Thyroid gland (tissue), 4 donors: ENCODE measurements at regions not wholly inside any gene's neighbourhood (a gene's known extent, or its start where the extent isn't known, plus 50 kb on each side); places are given as distances from the start of the nearest gene placed in this dataset.
"Not testable (repeated sequence)": the region's sequence is repeated elsewhere in the genome, so short reads cannot be mapped to it uniquely, and the experiment has no call there.

Experiments used
- DNase-seq, 2 donors: peaks; one replicate each; pipeline ENCODE4 v3.0.0-alpha.2; 2019
- H3K27ac ChIP-seq, 3 donors: fragments of 200-600 bp; sonication (generic); 1 replicate in 2 of 3; 2 replicates in 1 of 3; pipeline ENCODE4 v1.5.1; 2016 to 2019; ENCODE audit warnings: mild to moderate bottlenecking in 1 of 3, moderate library complexity in 1 of 3
- H3K27me3 ChIP-seq: fragments of 200-600 bp; sonication (generic); one replicate; pipeline ENCODE4 v1.5.1; 2019
- H3K36me3 ChIP-seq, 2 donors: fragments of 200-600 bp; sonication (generic); one replicate each; pipeline ENCODE4 v1.5.1; 2016 to 2019
- H3K4me1 ChIP-seq, 2 donors: fragments of 200-600 bp; sonication (generic); one replicate each; pipeline ENCODE4 v1.5.1; 2017 to 2019
- H3K4me3 ChIP-seq, 3 donors: fragments of 200-600 bp; sonication (generic); replicated peaks in 1 of 3; 1 replicate in 2 of 3; 2 replicates in 1 of 3; pipeline ENCODE4 v1.5.1; 2016; ENCODE audit warnings: mild to moderate bottlenecking in 1 of 3
- H3K9me3 ChIP-seq: fragments of 200-600 bp; sonication (generic); one replicate; pipeline ENCODE4 v1.5.1; 2017
- POLR2A ChIP-seq, 2 donors: fragments of 450-650 bp; IDR thresholded peaks; one replicate each; pipeline ENCODE4 v1.6.1; 2017; ENCODE audit warnings: antibody characterized with exemption in 2 of 2, mild to moderate bottlenecking in 2 of 2, moderate library complexity in 1 of 2
- WGBS, 2 donors: methylation state at CpG; one replicate each; pipeline ENCODE4 v1.1.5; 2017; 5-methylcytosine and 5-hydroxymethylcytosine counted together
- intact Hi-C: fragments of 100-400 bp; cut with DNase I; formaldehyde crosslinking; loops from one replicate; pipeline ENCODE4 v1.15.1; 2023
- TF ChIP-seq, protein P1 (sequence below), 6 experiments: fragments of 200-600 bp in 3 of 6; fragments of 450-650 bp in 3 of 6; sonication (generic) in 3 of 6; IDR thresholded peaks; one replicate each; pipeline ENCODE4 v1.5.1; 2016 to 2019; ENCODE audit warnings: antibody characterized with exemption in 6 of 6, mild to moderate bottlenecking in 2 of 6, inconsistent platforms in 1 of 6, moderate library complexity in 1 of 6

DNA sequence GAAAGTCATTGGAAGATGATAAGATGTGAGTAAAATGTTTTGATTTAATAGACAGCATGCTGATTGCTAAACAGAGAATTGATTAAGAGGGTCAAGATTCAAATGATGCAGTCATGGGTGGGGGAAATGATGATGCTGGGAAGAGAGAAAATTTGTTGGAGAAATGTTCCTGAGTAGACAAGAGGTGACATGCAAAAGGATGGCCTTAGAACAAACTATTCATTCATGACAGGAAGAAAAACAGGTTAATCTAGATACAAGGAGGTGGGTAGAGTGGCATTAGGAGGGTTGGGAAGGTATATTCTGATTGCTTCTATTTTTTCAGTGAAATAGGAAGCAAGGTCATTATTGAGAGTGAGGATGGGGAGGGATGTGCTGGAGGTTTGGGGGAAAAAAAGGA is 146.7 kb downstream of the SEM1 start:
- Histone ChIP-seq H3K36me3 (no peaks in the 10 kb centered on the region), H3K4me3 (no peak overlapping the region), H3K4me1 (no peaks in the 10 kb centered on the region), H3K27ac (no peak overlapping the region), H3K9me3 (no peaks in the 10 kb centered on the region), H3K27me3 (no peaks in the 10 kb centered on the region)
- intact Hi-C loops, result no loop called here
- no peak for DNase-seq
- TF ChIP-seq POLR2A (IDR thresholded peaks at IDR 0.05), result no peak
- TF ChIP-seq, protein P1, sequence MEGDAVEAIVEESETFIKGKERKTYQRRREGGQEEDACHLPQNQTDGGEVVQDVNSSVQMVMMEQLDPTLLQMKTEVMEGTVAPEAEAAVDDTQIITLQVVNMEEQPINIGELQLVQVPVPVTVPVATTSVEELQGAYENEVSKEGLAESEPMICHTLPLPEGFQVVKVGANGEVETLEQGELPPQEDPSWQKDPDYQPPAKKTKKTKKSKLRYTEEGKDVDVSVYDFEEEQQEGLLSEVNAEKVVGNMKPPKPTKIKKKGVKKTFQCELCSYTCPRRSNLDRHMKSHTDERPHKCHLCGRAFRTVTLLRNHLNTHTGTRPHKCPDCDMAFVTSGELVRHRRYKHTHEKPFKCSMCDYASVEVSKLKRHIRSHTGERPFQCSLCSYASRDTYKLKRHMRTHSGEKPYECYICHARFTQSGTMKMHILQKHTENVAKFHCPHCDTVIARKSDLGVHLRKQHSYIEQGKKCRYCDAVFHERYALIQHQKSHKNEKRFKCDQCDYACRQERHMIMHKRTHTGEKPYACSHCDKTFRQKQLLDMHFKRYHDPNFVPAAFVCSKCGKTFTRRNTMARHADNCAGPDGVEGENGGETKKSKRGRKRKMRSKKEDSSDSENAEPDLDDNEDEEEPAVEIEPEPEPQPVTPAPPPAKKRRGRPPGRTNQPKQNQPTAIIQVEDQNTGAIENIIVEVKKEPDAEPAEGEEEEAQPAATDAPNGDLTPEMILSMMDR (IDR thresholded peaks at IDR 0.05), result no peak

DNA sequence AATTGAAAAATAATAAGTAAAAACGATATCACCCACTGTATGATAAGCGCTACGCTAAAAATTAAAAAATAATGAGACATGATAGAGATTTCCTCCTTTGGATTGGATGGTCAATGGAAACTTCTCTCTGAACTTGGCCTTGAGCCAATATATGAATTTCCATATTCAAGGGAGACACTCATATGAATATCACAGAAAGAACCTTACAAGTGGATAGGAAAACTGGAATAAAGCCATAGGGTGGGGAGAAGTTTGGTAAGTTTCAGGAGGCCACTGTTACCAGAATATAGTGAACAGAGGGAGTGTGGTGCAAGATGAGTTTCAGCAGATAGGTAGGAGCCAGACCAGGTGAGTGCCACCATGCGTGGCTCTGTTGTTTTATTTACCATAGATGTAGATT is 147.2 kb downstream of the SEM1 start:
- intact Hi-C loops, result no loop called here
- Histone ChIP-seq H3K27me3 (no peaks in the 10 kb centered on the region), H3K9me3 (no peaks in the 10 kb centered on the region), H3K27ac (no peak overlapping the region), H3K36me3 (no peaks in the 10 kb centered on the region), H3K4me3 (no peak overlapping the region), H3K4me1 (no peaks in the 10 kb centered on the region)
- 54 to 65% methylated on average over 4 of the region's 4 CpGs for WGBS, 2 donors
- DNase-seq, result no peak
- no peak for TF ChIP-seq POLR2A (IDR thresholded peaks at IDR 0.05)
- TF ChIP-seq, protein P1 (IDR thresholded peaks at IDR 0.05), result no peak

DNA sequence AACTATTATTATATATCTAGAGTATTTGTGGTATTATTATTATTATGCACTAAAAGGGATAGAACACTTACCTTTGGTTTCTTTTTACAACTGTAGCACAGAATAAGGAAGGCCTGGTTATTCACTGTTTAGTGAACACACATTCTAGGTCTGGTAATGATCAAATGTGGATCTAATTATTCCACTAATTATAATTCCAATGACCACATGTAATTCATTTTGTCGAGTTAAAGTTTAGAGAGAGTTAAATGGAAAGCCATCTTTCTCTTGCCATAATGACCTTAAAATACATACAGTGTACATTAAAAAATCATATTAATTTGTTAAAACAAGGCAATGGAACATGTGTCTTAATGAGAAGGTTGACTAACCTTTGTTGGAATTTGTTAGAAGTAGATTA is 147.8 kb downstream of the SEM1 start:
- DNase-seq, result no peak
- TF ChIP-seq, protein P1 (IDR thresholded peaks at IDR 0.05), result no peak
- no peak for TF ChIP-seq POLR2A (IDR thresholded peaks at IDR 0.05)
- Histone ChIP-seq H3K4me1 (no peaks in the 10 kb centered on the region), H3K36me3 (no peaks in the 10 kb centered on the region), H3K9me3 (no peaks in the 10 kb centered on the region), H3K27me3 (no peaks in the 10 kb centered on the region), H3K4me3 (no peak overlapping the region), H3K27ac (no peak overlapping the region)
- WGBS, 2 donors, result 88 to 93% methylated on average over 1 of the region's 1 CpG
- intact Hi-C loops, result no loop called here

DNA sequence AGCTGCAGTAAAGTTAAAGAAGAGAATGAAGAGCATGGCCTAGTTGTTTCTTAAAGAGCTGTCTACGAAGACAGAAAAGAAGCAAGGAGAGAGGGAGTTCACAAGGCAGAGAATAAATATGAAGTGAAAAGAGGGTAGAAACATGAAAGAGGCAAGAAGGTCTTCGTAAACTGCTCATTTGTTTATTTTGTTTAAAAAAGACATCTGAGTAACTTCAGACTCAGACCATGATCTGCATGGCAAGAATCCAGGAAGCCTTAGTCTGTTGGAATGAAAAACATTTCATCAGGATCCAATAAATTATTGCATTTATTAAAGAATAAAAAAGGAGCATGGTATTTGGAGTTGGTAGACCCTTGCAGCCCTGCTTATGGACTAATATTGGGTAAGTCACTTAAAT is 151.1 kb downstream of the SEM1 start:
- H3K4me3 ChIP-seq, result no peak overlapping the region
- H3K4me1 ChIP-seq, result no peaks in the 10 kb centered on the region
- H3K9me3 ChIP-seq, result no peaks in the 10 kb centered on the region
- no peak for DNase-seq
- intact Hi-C loops, result no loop called here
- no peak for TF ChIP-seq POLR2A (IDR thresholded peaks at IDR 0.05)
- TF ChIP-seq, protein P1 (IDR thresholded peaks at IDR 0.05), result no peak
- no peak overlapping the region for H3K27ac ChIP-seq
- 81 to 82% methylated on average over 2 of the region's 2 CpGs for WGBS, 2 donors
- H3K36me3 ChIP-seq, result no peaks in the 10 kb centered on the region
- H3K27me3 ChIP-seq, result no peaks in the 10 kb centered on the region

DNA sequence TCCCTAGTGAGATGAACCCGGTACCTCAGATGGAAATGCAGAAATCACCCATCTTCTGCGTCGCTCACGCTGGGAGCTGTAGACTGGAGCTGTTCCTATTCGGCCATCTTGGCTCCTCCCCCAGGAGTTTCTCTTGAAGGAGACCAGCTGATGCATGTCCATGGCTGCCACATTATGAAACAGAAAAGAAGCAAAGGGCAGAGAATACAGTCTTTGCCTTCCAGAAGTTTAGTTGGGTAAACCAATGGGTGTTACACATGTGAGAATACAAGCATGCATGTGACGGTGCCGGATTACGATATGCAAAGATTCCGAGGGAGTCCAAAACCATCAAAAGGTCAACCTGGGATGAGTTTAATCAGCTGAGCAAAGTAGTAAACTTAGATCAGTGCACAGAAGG is 151.6 kb downstream of the SEM1 start:
- 80 to 96% methylated on average over 9 of the region's 9 CpGs for WGBS, 2 donors
- Histone ChIP-seq H3K27ac (no peak overlapping the region), H3K27me3 (no peaks in the 10 kb centered on the region), H3K4me1 (no peaks in the 10 kb centered on the region), H3K36me3 (no peaks in the 10 kb centered on the region), H3K4me3 (no peak overlapping the region), H3K9me3 (no peaks in the 10 kb centered on the region)
- TF ChIP-seq, protein P1 (IDR thresholded peaks at IDR 0.05), result no peak
- TF ChIP-seq POLR2A (IDR thresholded peaks at IDR 0.05), result no peak
- intact Hi-C loops, result no loop called here
- DNase-seq, result no peak

DNA sequence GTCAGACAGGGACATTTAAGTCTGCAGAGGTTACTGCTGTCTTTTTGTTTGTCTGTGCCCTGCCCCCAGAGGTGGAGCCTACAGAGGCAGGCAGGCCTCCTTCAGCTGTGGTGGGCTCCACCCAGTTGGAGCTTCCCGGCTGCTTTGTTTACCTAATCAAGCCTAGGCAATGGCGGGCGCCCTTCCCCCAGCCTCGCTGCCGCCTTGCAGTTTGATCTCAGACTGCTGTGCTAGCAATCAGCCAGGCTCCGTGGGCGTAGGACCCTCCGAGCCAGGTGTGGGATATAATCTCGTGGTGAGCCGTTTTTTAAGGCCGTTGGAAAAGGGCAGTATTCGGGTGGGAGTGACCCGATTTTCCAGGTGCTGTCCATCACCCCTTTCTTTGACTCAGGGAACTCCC is 152.0 kb downstream of the SEM1 start:
- H3K27ac ChIP-seq, H3K9me3 ChIP-seq, H3K27me3 ChIP-seq, DNase-seq, H3K4me1 ChIP-seq, H3K4me3 ChIP-seq, H3K36me3 ChIP-seq, intact Hi-C loops: not testable (repeated sequence)
- 76 to 85% methylated on average over 6 to 10 of the region's 13 CpGs for WGBS, 2 donors
